ENCODE measurements at regions not wholly inside any gene's neighbourhood (a gene's known extent, or its start where the extent isn't known, plus 50 kb on each side); places are given as distances from the start of the nearest gene placed in this dataset.

DNA sequence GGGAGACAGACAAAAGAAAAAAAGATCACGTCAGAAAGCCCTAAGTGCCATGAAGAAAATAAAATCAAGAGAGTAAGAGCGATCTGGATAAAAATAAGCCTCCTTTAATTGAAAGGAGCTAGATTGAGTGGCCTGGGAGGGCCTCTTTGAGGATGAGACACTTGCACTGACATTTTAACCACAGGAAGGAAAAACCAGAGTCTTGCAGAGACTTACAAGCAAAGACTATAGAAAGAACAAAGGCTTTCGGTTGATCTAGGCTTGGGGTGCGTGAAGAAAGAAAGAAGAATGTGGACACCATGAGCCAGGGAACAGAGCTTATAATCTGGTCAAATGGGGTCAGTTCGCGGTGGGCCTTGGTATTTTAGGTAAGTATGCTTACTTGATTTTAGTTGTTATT is 342.7 kb downstream of the COG6 start:
- no peak overlapping the region for H3K4me3 ChIP-seq
- no peak overlapping the region for H2AFZ ChIP-seq (ENCODE audit: control insufficient read depth, low read depth, low read length)
- H3K9ac ChIP-seq (ENCODE audit: control insufficient read depth, insufficient read depth, low read length), result no peak overlapping the region
- H3K4me1 ChIP-seq (ENCODE audit: control insufficient read depth, insufficient read depth, low read length), result no peaks in the 10 kb centered on the region
- FAIRE-seq, result no peak
- no peak overlapping the region for H3K27ac ChIP-seq (ENCODE audit: control insufficient read depth, insufficient read depth)
- SMC1A ChIA-PET (ENCODE audit: uncharacterized antibody, unreplicated experiment), result interaction anchor here (0.6 to 0.8 kb wide), 2 partner anchors 23 to 338 kb away, joined by 3 read pairs; no protein-coding TSS in a partner anchor
- RAD21 ChIA-PET (ENCODE audit: unreplicated experiment), result no interaction called here
- no TSS peak for BruUV-seq (replicated peaks)
- no peak for DNase-seq (ENCODE audit: low read depth, low spot score)
- in situ Hi-C loops (cut with MboI), result no loop called here
- ATAC-seq, result no peak
- WGBS (ENCODE audit: insufficient coverage, insufficient replicate concordance, low lambda C conversion rate, missing lambda C conversion rate), result 83% methylated on average over 6 of the region's 6 CpGs
- no peaks in the 10 kb centered on the region for H4K20me1 ChIP-seq (ENCODE audit: control insufficient read depth, insufficient read depth)
- no peaks in the 10 kb centered on the region for H3K36me3 ChIP-seq (ENCODE audit: control insufficient read depth in 2 of 2, insufficient read depth in 2 of 2, low read length in 1 of 2)
- H3K4me2 ChIP-seq (ENCODE audit: control insufficient read depth, insufficient read depth), result no peak overlapping the region
- H3K9me3 ChIP-seq (replicated peaks; ENCODE audit: control insufficient read depth, insufficient read depth, low read length), result peaks cover 3% of the 10 kb centered on the region; the same call in 1 of the 3 replicates
- no peaks in the 10 kb centered on the region for H3K79me2 ChIP-seq (ENCODE audit: control insufficient read depth, insufficient read depth, low read length)
- TF ChIP-seq ZNF274 (IDR thresholded peaks at IDR 0.05; ENCODE audit: insufficient read depth, insufficient read length), result no peak
- TF ChIP-seq CBFB (IDR thresholded peaks at IDR 0.05; ENCODE audit: low read depth), result no peak
- H3K27me3 ChIP-seq (replicated peaks in 1 of 2; ENCODE audit: control insufficient read depth in 2 of 2, insufficient read depth in 2 of 2, low read length in 1 of 2), result no peaks in the 10 kb centered on the region
- CTCF ChIA-PET, result interaction anchor here (0.6 kb wide), 1 partner anchor 21 kb away, joined by 4 read pairs; no protein-coding TSS in a partner anchor
- intact Hi-C loops (cut with micrococcal nuclease; ENCODE audit: unreplicated experiment), result no loop called here
- POLR2A ChIA-PET, result no interaction called here

DNA sequence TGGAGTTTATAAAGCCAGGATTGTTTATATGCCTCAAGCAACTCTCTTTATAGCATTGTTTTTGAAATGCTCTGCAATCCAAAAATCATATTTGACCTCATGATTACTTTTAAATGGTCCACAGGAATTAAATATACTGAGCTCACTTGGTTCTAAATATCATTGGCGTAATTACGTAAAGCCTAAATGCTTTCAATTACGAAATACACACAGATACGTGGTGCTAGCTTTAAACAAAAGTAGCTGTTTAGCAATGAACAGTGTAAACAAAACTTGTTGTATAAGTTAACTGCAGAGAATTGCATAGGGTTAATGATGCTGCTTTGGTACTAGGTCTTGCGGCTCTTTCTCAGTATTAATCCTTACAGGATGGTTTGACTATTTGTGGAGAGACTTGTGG is 346.6 kb downstream of the COG6 start:
- Histone ChIP-seq H3K27me3 (replicated peaks in 1 of 2; ENCODE audit: control insufficient read depth in 2 of 2, insufficient read depth in 2 of 2, low read length in 1 of 2) (no peaks in the 10 kb centered on the region), H3K4me1 (ENCODE audit: control insufficient read depth, insufficient read depth, low read length) (no peaks in the 10 kb centered on the region), H4K20me1 (ENCODE audit: control insufficient read depth, insufficient read depth) (no peaks in the 10 kb centered on the region), H3K9me3 (replicated peaks; ENCODE audit: control insufficient read depth, insufficient read depth, low read length) (peaks cover 3% of the 10 kb centered on the region; the same call in 1 of the 3 replicates), H3K9ac (ENCODE audit: control insufficient read depth, insufficient read depth, low read length) (no peak overlapping the region), H3K27ac (ENCODE audit: control insufficient read depth, insufficient read depth) (no peak overlapping the region), H3K36me3 (ENCODE audit: control insufficient read depth in 2 of 2, insufficient read depth in 2 of 2, low read length in 1 of 2) (no peaks in the 10 kb centered on the region), H3K79me2 (ENCODE audit: control insufficient read depth, insufficient read depth, low read length) (no peaks in the 10 kb centered on the region), H2AFZ (ENCODE audit: control insufficient read depth, low read depth, low read length) (no peak overlapping the region), H3K4me3 (no peak overlapping the region), H3K4me2 (ENCODE audit: control insufficient read depth, insufficient read depth) (no peak overlapping the region)
- BruUV-seq (replicated peaks), result no TSS peak
- RAD21 ChIA-PET (ENCODE audit: unreplicated experiment), result no interaction called here
- intact Hi-C loops (cut with micrococcal nuclease; ENCODE audit: unreplicated experiment), result no loop called here
- FAIRE-seq (no peak), ATAC-seq (no peak), DNase-seq (ENCODE audit: low read depth, low spot score) (no peak)
- SMC1A ChIA-PET (ENCODE audit: uncharacterized antibody, unreplicated experiment), result interaction anchor here (0.6 to 0.9 kb wide), 2 partner anchors 7 to 11 kb away, joined by 3 to 4 read pairs; no protein-coding TSS in a partner anchor
- 71% methylated on average over 5 of the region's 5 CpGs for WGBS (ENCODE audit: insufficient coverage, insufficient replicate concordance, low lambda C conversion rate, missing lambda C conversion rate)
- CTCF ChIA-PET, result interaction anchor here (1.0 kb wide), 1 partner anchor 59 kb away, joined by 3 read pairs; no protein-coding TSS in a partner anchor
- POLR2A ChIA-PET, result no interaction called here
- in situ Hi-C loops (cut with MboI), result no loop called here
- TF ChIP-seq, protein P1, sequence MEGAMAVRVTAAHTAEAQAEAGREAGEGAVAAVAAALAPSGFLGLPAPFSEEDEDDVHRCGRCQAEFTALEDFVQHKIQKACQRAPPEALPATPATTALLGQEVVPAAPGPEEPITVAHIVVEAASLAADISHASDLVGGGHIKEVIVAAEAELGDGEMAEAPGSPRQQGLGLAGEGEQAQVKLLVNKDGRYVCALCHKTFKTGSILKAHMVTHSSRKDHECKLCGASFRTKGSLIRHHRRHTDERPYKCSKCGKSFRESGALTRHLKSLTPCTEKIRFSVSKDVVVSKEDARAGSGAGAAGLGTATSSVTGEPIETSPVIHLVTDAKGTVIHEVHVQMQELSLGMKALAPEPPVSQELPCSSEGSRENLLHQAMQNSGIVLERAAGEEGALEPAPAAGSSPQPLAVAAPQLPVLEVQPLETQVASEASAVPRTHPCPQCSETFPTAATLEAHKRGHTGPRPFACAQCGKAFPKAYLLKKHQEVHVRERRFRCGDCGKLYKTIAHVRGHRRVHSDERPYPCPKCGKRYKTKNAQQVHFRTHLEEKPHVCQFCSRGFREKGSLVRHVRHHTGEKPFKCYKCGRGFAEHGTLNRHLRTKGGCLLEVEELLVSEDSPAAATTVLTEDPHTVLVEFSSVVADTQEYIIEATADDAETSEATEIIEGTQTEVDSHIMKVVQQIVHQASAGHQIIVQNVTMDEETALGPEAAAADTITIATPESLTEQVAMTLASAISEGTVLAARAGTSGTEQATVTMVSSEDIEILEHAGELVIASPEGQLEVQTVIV (IDR thresholded peaks at IDR 0.05; ENCODE audit: borderline replicate concordance, partially characterized antibody), result no peak
- TF ChIP-seq HDAC6 (IDR thresholded peaks at IDR 0.05; ENCODE audit: unreplicated experiment) (no peak), SPI1 (IDR thresholded peaks at IDR 0.05; ENCODE audit: borderline replicate concordance, insufficient read depth, low read depth, low read length) (no peak), POLR2A (IDR thresholded peaks at IDR 0.05; ENCODE audit: low read depth, low read length) (no peak), CREM (IDR thresholded peaks at IDR 0.05; ENCODE audit: low read depth) (no peak), RELA (IDR thresholded peaks at IDR 0.05; ENCODE audit: borderline replicate concordance, partially characterized antibody) (no peak)
- TF ChIP-seq, protein P2, sequence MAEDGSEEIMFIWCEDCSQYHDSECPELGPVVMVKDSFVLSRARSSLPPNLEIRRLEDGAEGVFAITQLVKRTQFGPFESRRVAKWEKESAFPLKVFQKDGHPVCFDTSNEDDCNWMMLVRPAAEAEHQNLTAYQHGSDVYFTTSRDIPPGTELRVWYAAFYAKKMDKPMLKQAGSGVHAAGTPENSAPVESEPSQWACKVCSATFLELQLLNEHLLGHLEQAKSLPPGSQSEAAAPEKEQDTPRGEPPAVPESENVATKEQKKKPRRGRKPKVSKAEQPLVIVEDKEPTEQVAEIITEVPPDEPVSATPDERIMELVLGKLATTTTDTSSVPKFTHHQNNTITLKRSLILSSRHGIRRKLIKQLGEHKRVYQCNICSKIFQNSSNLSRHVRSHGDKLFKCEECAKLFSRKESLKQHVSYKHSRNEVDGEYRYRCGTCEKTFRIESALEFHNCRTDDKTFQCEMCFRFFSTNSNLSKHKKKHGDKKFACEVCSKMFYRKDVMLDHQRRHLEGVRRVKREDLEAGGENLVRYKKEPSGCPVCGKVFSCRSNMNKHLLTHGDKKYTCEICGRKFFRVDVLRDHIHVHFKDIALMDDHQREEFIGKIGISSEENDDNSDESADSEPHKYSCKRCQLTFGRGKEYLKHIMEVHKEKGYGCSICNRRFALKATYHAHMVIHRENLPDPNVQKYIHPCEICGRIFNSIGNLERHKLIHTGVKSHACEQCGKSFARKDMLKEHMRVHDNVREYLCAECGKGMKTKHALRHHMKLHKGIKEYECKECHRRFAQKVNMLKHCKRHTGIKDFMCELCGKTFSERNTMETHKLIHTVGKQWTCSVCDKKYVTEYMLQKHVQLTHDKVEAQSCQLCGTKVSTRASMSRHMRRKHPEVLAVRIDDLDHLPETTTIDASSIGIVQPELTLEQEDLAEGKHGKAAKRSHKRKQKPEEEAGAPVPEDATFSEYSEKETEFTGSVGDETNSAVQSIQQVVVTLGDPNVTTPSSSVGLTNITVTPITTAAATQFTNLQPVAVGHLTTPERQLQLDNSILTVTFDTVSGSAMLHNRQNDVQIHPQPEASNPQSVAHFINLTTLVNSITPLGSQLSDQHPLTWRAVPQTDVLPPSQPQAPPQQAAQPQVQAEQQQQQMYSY (CRISPR knock-in tag; IDR thresholded peaks at IDR 0.05), result no peak
